Immature natural killer cell (primary cell): ENCODE measurements at regions not wholly inside any gene's neighbourhood (a gene's known extent, or its start where the extent isn't known, plus 50 kb on each side); places are given as distances from the start of the nearest gene placed in this dataset.
"Not testable (repeated sequence)": the region's sequence is repeated elsewhere in the genome, so short reads cannot be mapped to it uniquely, and the experiment has no call there.

Experiments used
- DNase-seq, 3 donors: peaks; one replicate each; pipeline ENCODE4 v3.0.0; 2022; ENCODE audit warnings: mixed read lengths in 1 of 3
- H3K27ac Mint-ChIP-seq, 6 donors: one replicate each; pipeline ENCODE4 v1.8.0; 2020; ENCODE audit warnings: mixed read lengths in 6 of 6, mild to moderate bottlenecking in 5 of 6, inconsistent platforms in 4 of 6, moderate library complexity in 3 of 6
- H3K27me3 Mint-ChIP-seq, 3 donors: one replicate each; pipeline ENCODE4 v1.8.0; 2020 to 2021; ENCODE audit warnings: low read depth in 3 of 3, mild to moderate bottlenecking in 3 of 3, mixed read lengths in 3 of 3, moderate library complexity in 3 of 3, inconsistent platforms in 1 of 3
- H3K36me3 Mint-ChIP-seq, 3 donors: one replicate each; pipeline ENCODE4 v1.8.0; 2020; ENCODE audit warnings: mixed read lengths in 3 of 3, inconsistent platforms in 2 of 3, mild to moderate bottlenecking in 2 of 3
- H3K4me1 Mint-ChIP-seq, 2 donors: one replicate each; pipeline ENCODE4 v1.8.0; 2020; ENCODE audit warnings: inconsistent platforms in 2 of 2, mild to moderate bottlenecking in 2 of 2, mixed read lengths in 2 of 2, moderate library complexity in 1 of 2
- H3K4me3 Mint-ChIP-seq, 5 donors: one replicate each; pipeline ENCODE4 v1.8.0; 2020; ENCODE audit warnings: mild to moderate bottlenecking in 5 of 5, mixed read lengths in 5 of 5, inconsistent platforms in 3 of 5, moderate library complexity in 3 of 5
- H3K9me3 Mint-ChIP-seq, 6 donors: one replicate each; pipeline ENCODE4 v1.8.0; 2020; ENCODE audit warnings: mild to moderate bottlenecking in 6 of 6, mixed read lengths in 6 of 6, inconsistent platforms in 4 of 6, moderate library complexity in 3 of 6

DNA sequence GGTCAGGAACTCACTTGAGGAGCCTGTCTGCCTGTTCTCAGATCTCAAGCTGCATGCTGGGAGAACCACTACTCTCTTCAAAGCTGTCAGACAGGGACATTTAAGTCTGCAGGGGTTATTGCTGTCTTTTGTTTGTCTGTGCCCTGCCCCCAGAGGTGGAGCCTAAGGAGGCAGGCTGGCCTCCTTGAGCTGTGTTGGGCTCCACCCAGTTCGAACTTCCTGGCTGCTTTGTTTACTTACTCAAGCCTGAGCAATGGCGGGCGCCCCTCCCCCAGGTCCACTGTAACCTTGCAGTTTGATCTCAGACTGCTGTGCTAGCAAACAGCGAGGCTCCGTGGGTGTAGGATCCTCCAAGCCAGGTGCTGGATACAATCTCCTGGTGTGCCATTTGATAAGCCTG lies 3491.2 kb upstream of the OR11H1 start:
- H3K9me3 Mint-ChIP-seq = peaks cover 7 to 53% (median 21%) of the 10 kb centered on the region in 6 donors
- not testable (repeated sequence) for H3K4me3 Mint-ChIP-seq, DNase-seq, H3K27ac Mint-ChIP-seq, H3K4me1 Mint-ChIP-seq, H3K36me3 Mint-ChIP-seq, H3K27me3 Mint-ChIP-seq
